HG02798 (cell line): ENCODE measurements at regions not wholly inside any gene's neighbourhood (a gene's known extent, or its start where the extent isn't known, plus 50 kb on each side); places are given as distances from the start of the nearest gene placed in this dataset.

Source experiments
- ATAC-seq: cut with Tn5 transposase; IDR thresholded peaks from one replicate; pipeline ENCODE4 v1.9.1; 2021; ENCODE audit warnings: mild to moderate bottlenecking; ENCODE audit not compliant: unreplicated experiment, poor library complexity

- no peak for ATAC-seq
These were observed 734.9 kb downstream of the VRK1 start for GRCh38 chr14:97532052-97532451.

DNA sequence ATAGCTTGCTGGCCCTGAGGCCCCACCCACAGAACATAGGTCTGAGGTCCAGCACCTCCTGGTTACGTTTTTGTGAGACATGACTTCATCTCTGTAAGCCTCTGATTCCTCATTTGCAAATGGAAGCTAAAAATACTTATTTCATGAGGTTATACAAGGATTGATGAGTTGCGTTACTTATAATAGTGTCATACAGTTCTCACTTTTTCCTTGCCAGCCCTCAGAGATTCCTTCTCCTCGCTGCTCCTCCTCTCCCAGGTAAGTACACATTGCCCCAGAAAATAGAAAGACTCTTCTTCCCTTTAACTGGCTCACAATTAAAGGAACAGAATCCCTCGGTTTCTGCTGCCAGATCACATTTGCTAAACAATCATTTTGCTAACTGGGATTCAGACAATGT, 739.2 kb downstream of the VRK1 start:
- no peak for ATAC-seq

- no peak for ATAC-seq
These were observed 741.7 kb downstream of the VRK1 start for GRCh38 chr14:97538749-97539410.

DNA sequence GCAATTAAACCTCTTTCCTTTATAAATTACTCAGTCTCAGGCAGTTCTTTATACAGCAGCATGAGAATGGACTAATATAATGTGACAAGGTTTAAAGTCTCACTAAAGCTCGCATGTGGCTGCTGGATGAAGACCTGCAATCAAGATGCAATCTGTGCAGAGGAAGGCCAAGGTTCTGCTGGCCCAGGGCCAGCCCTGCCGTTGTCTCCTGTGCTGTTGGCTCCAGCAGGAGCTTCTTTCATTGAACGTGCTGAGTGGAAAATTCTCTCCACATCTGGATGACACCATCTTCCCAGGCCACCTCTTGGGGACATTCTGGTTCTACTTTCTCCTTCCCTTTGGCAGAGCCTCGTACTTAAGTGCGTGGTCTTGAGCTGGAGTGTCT, 742.2 kb downstream of the VRK1 start:
- ATAC-seq: no peak

- ATAC-seq: no peak
These were observed 742.7 kb downstream of the VRK1 start for GRCh38 chr14:97539884-97540283.

GRCh38 chr14:97543221-97543620, 746.0 kb downstream of the VRK1 start:
- ATAC-seq: no peak

DNA sequence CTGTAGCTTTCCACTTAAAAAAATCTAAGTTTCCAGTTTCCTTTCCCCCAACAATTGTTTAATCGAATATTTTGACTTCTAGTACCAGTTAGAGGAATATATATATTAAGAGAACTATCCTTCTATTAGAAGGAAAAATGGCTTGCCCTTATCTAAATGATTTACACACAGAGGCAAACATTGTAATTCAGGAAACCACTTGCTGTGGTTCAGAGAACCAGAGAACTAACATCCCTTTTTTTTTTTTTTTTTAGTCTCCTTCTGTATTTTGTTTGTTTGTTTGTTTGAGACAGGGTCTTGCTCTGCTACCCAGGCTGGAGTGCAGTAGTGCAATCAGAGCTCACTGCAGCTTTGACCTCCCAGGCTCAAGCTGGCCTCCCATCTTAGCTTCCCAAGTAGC, 746.6 kb downstream of the VRK1 start:
- no peak for ATAC-seq

GRCh38 chr14:97544571-97544970, 747.4 kb downstream of the VRK1 start:
- no peak for ATAC-seq

DNA sequence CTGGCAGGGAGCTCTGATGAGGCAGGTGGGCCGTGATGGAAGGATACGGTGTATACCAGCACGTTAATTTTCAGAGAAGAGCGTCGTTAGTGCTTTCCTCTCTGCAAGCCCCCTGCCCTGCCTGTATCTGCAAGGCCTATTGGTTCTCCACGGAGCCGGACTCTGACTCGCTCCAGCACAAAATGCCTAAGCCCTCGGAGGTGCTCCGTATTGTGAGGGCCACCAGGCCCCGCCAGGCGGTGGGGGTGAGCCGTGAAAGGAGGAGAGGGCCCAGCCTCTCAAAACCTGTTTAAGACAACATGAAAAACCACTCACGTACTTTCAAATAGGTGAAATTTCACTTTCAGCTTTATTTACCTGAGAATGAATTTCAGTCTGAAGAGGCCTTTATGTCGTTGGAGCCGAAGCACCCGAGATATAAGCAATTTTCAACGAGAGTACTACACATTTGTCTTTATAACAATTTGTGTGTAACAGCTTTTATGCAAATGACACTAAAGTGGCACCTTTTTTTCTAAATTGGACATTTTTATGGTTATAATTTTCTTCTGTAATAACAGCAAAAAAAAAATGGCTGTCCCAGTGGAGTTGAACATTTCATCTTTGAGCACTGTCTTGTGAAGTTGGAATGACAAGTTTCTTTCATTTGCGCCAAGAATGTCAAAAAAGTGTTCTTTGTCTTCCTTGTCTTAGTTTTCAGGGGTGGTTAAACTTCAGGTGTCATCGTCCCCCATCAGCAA, 749.5 kb downstream of the VRK1 start:
- ATAC-seq: no peak

GRCh38 chr14:97550463-97550862, 753.3 kb downstream of the VRK1 start:
- no peak for ATAC-seq

DNA sequence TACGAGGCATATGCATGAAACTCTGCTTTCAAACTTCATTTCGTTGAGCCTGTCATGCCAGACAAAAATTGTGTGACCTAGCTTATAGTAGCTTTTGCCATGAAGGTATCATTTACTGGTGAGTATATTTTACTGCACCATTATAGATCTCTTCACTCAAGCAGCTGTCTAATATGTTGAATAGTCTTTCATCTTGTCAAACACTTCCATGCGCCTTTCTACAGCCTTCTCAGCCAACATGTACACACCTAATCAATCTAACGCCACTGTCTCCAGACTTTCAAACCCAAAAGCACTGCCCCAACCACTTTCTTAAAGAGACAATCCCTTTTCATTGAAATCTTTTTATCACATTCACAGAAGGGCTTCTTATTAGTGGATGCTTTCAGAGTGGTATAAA, 757.4 kb downstream of the VRK1 start:
- no peak for ATAC-seq

DNA sequence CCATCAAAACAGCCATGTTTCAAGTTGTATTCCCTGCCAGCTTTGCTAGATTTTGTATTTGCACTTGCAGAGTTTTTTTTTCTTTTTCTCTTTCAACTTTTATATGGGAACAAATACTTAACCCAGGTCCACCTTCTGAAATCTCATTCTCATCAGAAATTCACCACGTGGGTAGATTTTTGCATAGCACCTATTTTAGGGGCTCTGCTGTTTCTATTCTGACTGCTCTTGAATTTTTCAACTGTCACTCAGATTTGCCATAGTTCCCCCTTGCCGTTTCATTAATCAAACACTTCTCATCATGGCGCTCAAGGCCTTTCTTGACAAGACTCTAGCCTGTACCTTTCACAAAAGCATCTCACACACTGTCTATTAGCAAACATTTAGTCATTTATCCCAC, 767.2 kb downstream of the VRK1 start:
- no peak for ATAC-seq

- no peak for ATAC-seq
These were observed 774.0 kb downstream of the VRK1 start for GRCh38 chr14:97571201-97571600.

- ATAC-seq: no peak
These were observed 774.8 kb downstream of the VRK1 start for GRCh38 chr14:97571866-97572555.

GRCh38 chr14:97572583-97573458, 775.6 kb downstream of the VRK1 start:
- no peak for ATAC-seq

GRCh38 chr14:97575677-97576076, 778.5 kb downstream of the VRK1 start:
- ATAC-seq: no peak

DNA sequence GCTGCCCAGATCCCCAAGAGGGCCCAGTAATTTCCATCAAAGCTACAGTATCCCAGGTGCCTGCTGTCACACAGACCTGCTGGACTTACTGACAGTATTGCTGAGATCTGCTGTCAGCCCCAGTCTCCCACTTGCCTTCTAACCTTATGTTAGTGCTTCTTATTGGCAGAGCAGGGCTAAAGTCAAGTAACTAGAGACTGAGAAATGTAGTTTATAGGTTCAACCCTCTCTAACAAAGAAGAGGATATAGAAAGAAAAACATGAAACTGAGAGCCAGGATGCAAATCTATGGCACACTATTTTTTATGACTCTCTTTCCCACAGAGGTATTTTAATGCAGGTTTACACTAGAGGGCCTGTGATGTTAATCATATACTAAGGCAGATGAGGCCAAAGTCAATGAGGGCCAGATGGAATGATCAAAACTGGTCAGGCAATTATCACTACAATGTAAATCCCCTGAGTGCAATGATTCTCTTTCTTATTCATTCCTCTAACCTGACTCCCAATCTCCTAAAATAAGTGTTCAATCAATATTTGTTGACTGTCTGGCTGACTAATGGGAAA, 781.9 kb downstream of the VRK1 start:
- ATAC-seq: no peak

- ATAC-seq: no peak
These were observed 783.8 kb downstream of the VRK1 start for GRCh38 chr14:97581016-97581415.

- ATAC-seq: no peak
These were observed 784.8 kb downstream of the VRK1 start for GRCh38 chr14:97582022-97582421.

- ATAC-seq: no peak
These were observed 787.3 kb downstream of the VRK1 start for GRCh38 chr14:97584528-97584927.
